Smooth muscle cell (in vitro differentiated cells): ENCODE measurements at regions not wholly inside any gene's neighbourhood (a gene's known extent, or its start where the extent isn't known, plus 50 kb on each side); places are given as distances from the start of the nearest gene placed in this dataset.

Experiments used
- DNase-seq: peaks from one replicate; lab custom pipeline; 2025; ENCODE audit not compliant: unreplicated experiment; lab: John Stamatoyannopoulos, UW
- H2AFZ ChIP-seq: fragments of 200-600 bp; sonication (generic); 2 replicates; pipeline ENCODE4 v1.6.0; 2016; ENCODE audit warnings: antibody characterized with exemption, low read depth, mild to moderate bottlenecking
- H3F3A ChIP-seq: fragments of 200-600 bp; sonication (generic); 2 replicates; pipeline ENCODE4 v1.6.0; 2017; ENCODE audit warnings: antibody characterized with exemption, low read depth
- H3K27ac ChIP-seq: fragments of 200-600 bp; sonication (generic); 2 replicates; pipeline ENCODE4 v1.5.1; 2016; ENCODE audit warnings: low read depth, mild to moderate bottlenecking
- H3K27me3 ChIP-seq: fragments of 200-600 bp; sonication (generic); 2 replicates; pipeline ENCODE4 v1.6.1; 2016; ENCODE audit warnings: low read depth, mild to moderate bottlenecking
- H3K36me3 ChIP-seq: fragments of 200-600 bp; sonication (generic); 2 replicates; pipeline ENCODE4 v1.5.1; 2016; ENCODE audit warnings: low read depth
- H3K4me1 ChIP-seq: fragments of 200-600 bp; sonication (generic); 2 replicates; pipeline ENCODE4 v1.5.1; 2016; ENCODE audit warnings: low read depth
- H3K4me2 ChIP-seq: fragments of 200-600 bp; sonication (generic); 2 replicates; pipeline ENCODE4 v1.6.0; 2016; ENCODE audit warnings: mild to moderate bottlenecking
- H3K4me3 ChIP-seq: fragments of 200-600 bp; sonication (generic); 2 replicates; pipeline ENCODE4 v1.5.1; 2016; ENCODE audit warnings: mild to moderate bottlenecking
- H3K79me2 ChIP-seq: fragments of 200-600 bp; sonication (generic); 2 replicates; pipeline ENCODE4 v1.6.0; 2016; ENCODE audit warnings: low read depth, mild to moderate bottlenecking
- H3K9ac ChIP-seq: fragments of 200-600 bp; sonication (generic); 2 replicates; pipeline ENCODE4 v1.6.0; 2016; ENCODE audit warnings: low read depth
- H3K9me3 ChIP-seq: fragments of 200-600 bp; sonication (generic); replicated peaks from 2 replicates; pipeline ENCODE4 v1.5.1; 2016; ENCODE audit warnings: low read depth
- H4K20me1 ChIP-seq: fragments of 200-600 bp; sonication (generic); 2 replicates; pipeline ENCODE4 v1.6.0; 2016; ENCODE audit warnings: low read depth
- WGBS: methylation state at CpG from one replicate; pipeline ENCODE4 v1.1.7; 2016; ENCODE audit warnings: low lambda C conversion rate; 5-methylcytosine and 5-hydroxymethylcytosine counted together
- TF ChIP-seq, protein P1 (sequence below): fragments of 200-600 bp; sonication (generic); IDR thresholded peaks from 2 replicates; pipeline ENCODE4 v1.5.1; 2017; ENCODE audit warnings: borderline replicate concordance, mild to moderate bottlenecking, antibody characterized with exemption; ENCODE audit not compliant: insufficient read depth, poor library complexity, severe bottlenecking

DNA sequence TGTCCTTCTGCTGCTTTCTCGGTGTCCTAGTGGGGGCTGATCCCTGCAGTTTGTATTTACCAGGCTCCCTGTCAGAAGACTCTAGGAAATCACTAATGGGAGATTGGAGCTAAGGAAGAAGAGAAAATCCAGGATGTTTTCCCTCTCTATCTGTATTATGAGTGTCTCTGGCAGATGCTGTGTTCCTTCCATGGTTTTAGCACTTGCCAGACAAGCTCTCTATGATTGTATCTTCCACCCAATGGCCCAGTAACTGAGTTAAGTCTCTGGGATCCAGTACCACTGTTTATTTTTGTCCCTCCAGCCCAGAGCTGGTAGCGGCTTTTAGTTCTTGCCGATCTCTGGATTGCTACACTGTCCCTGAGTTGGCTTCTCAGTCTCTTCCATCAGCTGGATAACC is 494.8 kb upstream of the SLC39A10 start:
- Histone ChIP-seq H3K4me2 (no peak overlapping the region), H3F3A (no peaks in the 10 kb centered on the region), H3K9ac (no peak overlapping the region), H3K79me2 (no peaks in the 10 kb centered on the region), H3K27ac (no peak overlapping the region), H3K27me3 (no peaks in the 10 kb centered on the region), H2AFZ (peak overlapping the region; percentile 54), H3K4me3 (no peak overlapping the region), H4K20me1 (no peaks in the 10 kb centered on the region), H3K9me3 (no peaks in the 10 kb centered on the region), H3K36me3 (no peaks in the 10 kb centered on the region), H3K4me1 (no peaks in the 10 kb centered on the region)
- no peak for DNase-seq
- TF ChIP-seq, protein P1, sequence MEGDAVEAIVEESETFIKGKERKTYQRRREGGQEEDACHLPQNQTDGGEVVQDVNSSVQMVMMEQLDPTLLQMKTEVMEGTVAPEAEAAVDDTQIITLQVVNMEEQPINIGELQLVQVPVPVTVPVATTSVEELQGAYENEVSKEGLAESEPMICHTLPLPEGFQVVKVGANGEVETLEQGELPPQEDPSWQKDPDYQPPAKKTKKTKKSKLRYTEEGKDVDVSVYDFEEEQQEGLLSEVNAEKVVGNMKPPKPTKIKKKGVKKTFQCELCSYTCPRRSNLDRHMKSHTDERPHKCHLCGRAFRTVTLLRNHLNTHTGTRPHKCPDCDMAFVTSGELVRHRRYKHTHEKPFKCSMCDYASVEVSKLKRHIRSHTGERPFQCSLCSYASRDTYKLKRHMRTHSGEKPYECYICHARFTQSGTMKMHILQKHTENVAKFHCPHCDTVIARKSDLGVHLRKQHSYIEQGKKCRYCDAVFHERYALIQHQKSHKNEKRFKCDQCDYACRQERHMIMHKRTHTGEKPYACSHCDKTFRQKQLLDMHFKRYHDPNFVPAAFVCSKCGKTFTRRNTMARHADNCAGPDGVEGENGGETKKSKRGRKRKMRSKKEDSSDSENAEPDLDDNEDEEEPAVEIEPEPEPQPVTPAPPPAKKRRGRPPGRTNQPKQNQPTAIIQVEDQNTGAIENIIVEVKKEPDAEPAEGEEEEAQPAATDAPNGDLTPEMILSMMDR: no peak
- whole genome bisulfite sequencing: 40% methylated on average over 3 of the region's 3 CpGs

DNA sequence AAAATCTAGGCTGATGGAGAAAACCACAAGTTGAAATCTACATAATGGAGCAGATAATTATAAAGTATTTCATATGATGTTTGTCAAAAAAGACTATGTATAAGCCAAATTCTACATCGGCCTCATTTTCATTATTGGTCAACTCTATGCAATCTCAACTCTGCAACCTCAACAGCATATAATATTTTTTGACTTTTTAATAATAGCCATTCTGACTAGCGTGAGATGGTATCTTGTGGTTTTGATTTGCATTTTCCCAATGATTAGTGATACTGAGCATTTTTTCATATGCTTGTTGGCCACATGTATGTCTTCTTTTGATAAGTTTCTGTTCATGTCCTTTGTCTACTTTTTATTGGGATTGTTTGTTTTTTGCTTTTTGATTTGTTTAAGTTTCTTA is 496.1 kb upstream of the SLC39A10 start:
- Histone ChIP-seq H3K4me1 (no peaks in the 10 kb centered on the region), H3F3A (no peaks in the 10 kb centered on the region), H2AFZ (no peak overlapping the region), H3K9me3 (no peaks in the 10 kb centered on the region), H3K4me3 (no peak overlapping the region), H3K36me3 (no peaks in the 10 kb centered on the region), H3K27me3 (no peaks in the 10 kb centered on the region), H3K79me2 (no peaks in the 10 kb centered on the region), H3K9ac (no peak overlapping the region), H3K27ac (no peak overlapping the region), H3K4me2 (no peak overlapping the region), H4K20me1 (no peaks in the 10 kb centered on the region)
- TF ChIP-seq, protein P1: no peak
- 94% methylated on average over 2 of the region's 2 CpGs for WGBS
- no peak for DNase-seq

DNA sequence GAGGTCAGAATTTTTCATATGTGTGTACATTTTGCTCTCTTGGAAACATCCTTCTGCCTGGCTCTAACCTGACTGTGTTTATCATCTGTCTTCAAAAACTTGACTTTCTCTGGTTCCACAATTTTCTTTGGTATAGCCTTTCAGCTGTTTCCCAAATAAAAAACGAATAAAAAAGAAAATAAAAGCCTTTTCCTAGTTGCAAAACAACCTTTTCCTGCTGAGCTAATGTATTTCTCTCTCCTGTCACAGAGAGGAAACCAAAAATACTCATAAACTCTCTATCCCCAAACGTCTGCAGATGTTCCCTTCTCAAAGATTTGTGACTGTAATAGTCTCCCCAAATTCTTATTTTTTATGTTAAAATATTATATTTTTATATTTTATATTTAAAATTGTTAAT is 505.3 kb upstream of the SLC39A10 start:
- TF ChIP-seq, protein P1: no peak
- H2AFZ ChIP-seq: no peak overlapping the region

DNA sequence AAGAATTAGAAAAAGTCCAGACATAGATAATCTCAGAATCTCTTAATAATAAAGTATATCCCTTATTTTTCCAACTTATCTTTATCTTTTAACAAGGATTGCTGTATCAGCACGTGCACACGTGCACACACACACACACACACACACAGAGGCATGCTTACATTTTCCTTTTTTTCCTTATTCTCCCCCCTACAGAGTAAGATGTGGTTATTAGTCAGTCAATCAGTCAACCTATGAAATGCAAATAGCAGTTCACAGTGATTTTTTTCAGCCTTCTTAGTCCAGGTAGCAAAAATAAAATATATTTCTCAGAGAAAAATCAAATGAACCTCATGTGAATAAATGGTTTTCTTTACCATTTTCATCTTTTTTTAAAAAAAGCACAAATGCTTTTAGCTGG is 506.2 kb upstream of the SLC39A10 start:
- H3K36me3 ChIP-seq: no peaks in the 10 kb centered on the region
- DNase-seq: no peak
- no peak overlapping the region for H2AFZ ChIP-seq
- H3K4me2 ChIP-seq: no peak overlapping the region
- no peak overlapping the region for H3K9ac ChIP-seq
- H3K27ac ChIP-seq: no peak overlapping the region
- TF ChIP-seq, protein P1: no peak
- H3K79me2 ChIP-seq: no peaks in the 10 kb centered on the region
- H3K4me1 ChIP-seq: no peaks in the 10 kb centered on the region
- no peaks in the 10 kb centered on the region for H3K9me3 ChIP-seq
- H4K20me1 ChIP-seq: no peaks in the 10 kb centered on the region
- no peak overlapping the region for H3K4me3 ChIP-seq
- no peaks in the 10 kb centered on the region for H3F3A ChIP-seq
- WGBS: 79% methylated on average over 2 of the region's 2 CpGs
- no peaks in the 10 kb centered on the region for H3K27me3 ChIP-seq

More for the DNA sequence above, 505.3 kb upstream of the SLC39A10 start:
- H3K4me1 ChIP-seq: no peaks in the 10 kb centered on the region
- no peaks in the 10 kb centered on the region for H3K9me3 ChIP-seq
- WGBS: 29% methylated on average over 2 of the region's 2 CpGs
- H3K27me3 ChIP-seq: no peaks in the 10 kb centered on the region
- no peaks in the 10 kb centered on the region for H3K79me2 ChIP-seq
- no peaks in the 10 kb centered on the region for H3K36me3 ChIP-seq
- no peak overlapping the region for H3K4me2 ChIP-seq
- no peak overlapping the region for H3K9ac ChIP-seq
- H3F3A ChIP-seq: no peaks in the 10 kb centered on the region
- H4K20me1 ChIP-seq: no peaks in the 10 kb centered on the region
- no peak overlapping the region for H3K27ac ChIP-seq
- DNase-seq: no peak
- no peak overlapping the region for H3K4me3 ChIP-seq
